Ovary (tissue), 3 donors: ENCODE measurements at regions not wholly inside any gene's neighbourhood (a gene's known extent, or its start where the extent isn't known, plus 50 kb on each side); places are given as distances from the start of the nearest gene placed in this dataset.

Source experiments
- CTCF ChIP-seq, 3 donors: fragments of 450-650 bp in 2 of 3; fragments of 200-600 bp in 1 of 3; IDR thresholded peaks; one replicate each; pipeline versions ENCODE4 v1.5.1 to v1.8.0; 2016 to 2022; ENCODE audit warnings: antibody characterized with exemption in 3 of 3, mild to moderate bottlenecking in 1 of 3
- POLR2A ChIP-seq: fragments of 450-650 bp; IDR thresholded peaks from one replicate; pipeline ENCODE4 v1.6.1; 2017; ENCODE audit warnings: antibody characterized with exemption, mild to moderate bottlenecking, moderate library complexity
- donor health status: DM: no; HTN: no; CAD: no.

DNA sequence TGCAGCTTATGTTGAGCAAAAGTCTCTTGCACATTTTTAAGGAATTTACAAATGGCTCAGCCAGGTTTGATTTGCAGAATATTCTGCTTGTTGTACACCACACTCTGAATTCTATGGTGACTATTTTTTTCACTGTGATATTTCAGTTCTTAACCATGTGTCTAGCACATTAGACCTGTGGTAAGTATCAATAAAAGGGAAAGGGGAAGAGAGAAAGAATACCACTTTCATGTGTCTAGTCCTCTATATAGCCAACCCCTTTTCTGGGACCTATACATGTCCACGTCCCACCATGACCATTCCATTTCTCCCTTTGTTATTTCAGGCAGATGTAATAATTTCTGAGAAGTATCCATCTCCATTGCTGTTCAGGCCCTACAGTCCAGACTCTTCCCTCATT lies 121.3 kb upstream of the PNPLA4 start:
- TF ChIP-seq POLR2A = no peak
- no peak for TF ChIP-seq CTCF (IDR thresholded peaks at IDR 0.05)
